Transverse colon (tissue), 3 donors: ENCODE measurements at regions not wholly inside any gene's neighbourhood (a gene's known extent, or its start where the extent isn't known, plus 50 kb on each side); places are given as distances from the start of the nearest gene placed in this dataset.

Experiments
- CTCF ChIP-seq, 5 experiments: fragments of 200-600 bp in 3 of 5; fragments of 450-650 bp in 2 of 5; sonication (generic) in 3 of 5; IDR thresholded peaks; 1 replicate in 2 of 5; 2 replicates in 3 of 5; pipeline ENCODE4 v1.5.1; 2016 to 2017; ENCODE audit warnings: antibody characterized with exemption in 5 of 5, inconsistent platforms in 3 of 5, mild to moderate bottlenecking in 2 of 5, moderate library complexity in 1 of 5
- EP300 ChIP-seq: sonication (generic); formaldehyde crosslinking; IDR thresholded peaks from one replicate; pipeline ENCODE4 v1.6.1; 2017; ENCODE audit warnings: antibody characterized with exemption, low read depth
- POLR2A ChIP-seq: fragments of 450-650 bp; IDR thresholded peaks from one replicate; pipeline ENCODE4 v1.6.1; 2016; ENCODE audit warnings: antibody characterized with exemption, mild to moderate bottlenecking, moderate library complexity

- TF ChIP-seq CTCF (IDR thresholded peaks at IDR 0.05) (no peak), POLR2A (no peak), EP300 (no peak)
These were observed 457.4 kb downstream of the ZIC1 start for GRCh38 chr3:147866561-147866960.
